ENCODE measurements at regions not wholly inside any gene's neighbourhood (a gene's known extent, or its start where the extent isn't known, plus 50 kb on each side); places are given as distances from the start of the nearest gene placed in this dataset.

DNA sequence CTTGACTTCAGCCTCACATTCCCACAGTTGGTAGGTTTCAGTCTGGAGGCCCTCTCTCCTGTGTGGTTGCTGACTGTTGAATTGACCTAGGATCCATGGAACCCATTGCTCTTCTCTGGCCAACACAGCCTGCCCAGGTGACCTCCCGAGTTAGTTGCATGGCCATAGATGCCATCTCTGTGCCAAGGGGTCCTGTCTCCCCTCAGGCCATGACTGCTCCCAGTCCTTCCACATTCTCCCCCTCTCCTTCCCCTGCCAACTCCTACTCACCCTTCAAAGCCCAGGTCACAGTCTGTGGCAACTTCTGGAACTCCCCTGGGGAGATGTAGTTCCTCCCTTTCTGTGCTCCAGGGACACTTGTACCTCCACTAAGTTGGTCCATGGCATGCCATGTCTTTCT lies 67.3 kb upstream of the GRB10 start:
- TF ChIP-seq, protein P1, sequence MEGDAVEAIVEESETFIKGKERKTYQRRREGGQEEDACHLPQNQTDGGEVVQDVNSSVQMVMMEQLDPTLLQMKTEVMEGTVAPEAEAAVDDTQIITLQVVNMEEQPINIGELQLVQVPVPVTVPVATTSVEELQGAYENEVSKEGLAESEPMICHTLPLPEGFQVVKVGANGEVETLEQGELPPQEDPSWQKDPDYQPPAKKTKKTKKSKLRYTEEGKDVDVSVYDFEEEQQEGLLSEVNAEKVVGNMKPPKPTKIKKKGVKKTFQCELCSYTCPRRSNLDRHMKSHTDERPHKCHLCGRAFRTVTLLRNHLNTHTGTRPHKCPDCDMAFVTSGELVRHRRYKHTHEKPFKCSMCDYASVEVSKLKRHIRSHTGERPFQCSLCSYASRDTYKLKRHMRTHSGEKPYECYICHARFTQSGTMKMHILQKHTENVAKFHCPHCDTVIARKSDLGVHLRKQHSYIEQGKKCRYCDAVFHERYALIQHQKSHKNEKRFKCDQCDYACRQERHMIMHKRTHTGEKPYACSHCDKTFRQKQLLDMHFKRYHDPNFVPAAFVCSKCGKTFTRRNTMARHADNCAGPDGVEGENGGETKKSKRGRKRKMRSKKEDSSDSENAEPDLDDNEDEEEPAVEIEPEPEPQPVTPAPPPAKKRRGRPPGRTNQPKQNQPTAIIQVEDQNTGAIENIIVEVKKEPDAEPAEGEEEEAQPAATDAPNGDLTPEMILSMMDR (IDR thresholded peaks at IDR 0.05), result no peak
- TF ChIP-seq POLR2A (IDR thresholded peaks at IDR 0.05), result no peak
